GM23338 (cell line): ENCODE measurements at regions not wholly inside any gene's neighbourhood (a gene's known extent, or its start where the extent isn't known, plus 50 kb on each side); places are given as distances from the start of the nearest gene placed in this dataset.

Source experiments
- ATAC-seq: fragments of 200-7000 bp; cut with Tn5 transposase; 3 replicates; pipeline ENCODE4 v1.9.1; 2020
- DNase-seq: peaks from one replicate; pipeline ENCODE4 v3.0.0-alpha.2; 2015; ENCODE audit warnings: low spot score
- H2AFZ ChIP-seq: fragments of 200-600 bp; sonication (generic); 2 replicates; pipeline ENCODE4 v1.8.0; 2016; ENCODE audit warnings: antibody characterized with exemption, mild to moderate bottlenecking, moderate library complexity
- H3F3A ChIP-seq: fragments of 200-600 bp; sonication (generic); replicated peaks from 2 replicates; pipeline ENCODE4 v1.8.0; 2017; ENCODE audit warnings: antibody characterized with exemption, mixed run types, low read depth
- H3K27ac ChIP-seq: fragments of 200-600 bp; sonication (generic); 2 replicates; pipeline ENCODE4 v1.6.1; 2016; ENCODE audit warnings: low read depth
- H3K27me3 ChIP-seq: fragments of 200-600 bp; sonication (generic); 2 replicates; pipeline ENCODE4 v1.8.0; 2016; ENCODE audit warnings: mild to moderate bottlenecking, mixed run types, moderate library complexity; ENCODE audit not compliant: insufficient read depth
- H3K36me3 ChIP-seq: fragments of 200-600 bp; sonication (generic); 2 replicates; pipeline ENCODE4 v1.8.0; 2016; ENCODE audit warnings: mild to moderate bottlenecking; ENCODE audit not compliant: insufficient read depth
- H3K4me1 ChIP-seq: fragments of 200-600 bp; sonication (generic); 2 replicates; pipeline ENCODE4 v1.8.0; 2016; ENCODE audit warnings: mild to moderate bottlenecking, moderate library complexity; ENCODE audit not compliant: insufficient read depth
- H3K4me2 ChIP-seq: fragments of 200-600 bp; sonication (generic); 2 replicates; pipeline ENCODE4 v1.7.1; 2017; ENCODE audit warnings: mixed run types
- H3K4me3 ChIP-seq: fragments of 200-600 bp; sonication (generic); 2 replicates; pipeline ENCODE4 v1.6.1; 2016; ENCODE audit warnings: mixed run types
- H3K79me2 ChIP-seq: fragments of 200-600 bp; sonication (generic); replicated peaks from 2 replicates; pipeline ENCODE4 v1.8.0; 2017; ENCODE audit warnings: mild to moderate bottlenecking; ENCODE audit not compliant: insufficient read depth
- H3K9me2 ChIP-seq: fragments of 200-600 bp; sonication (generic); 2 replicates; pipeline ENCODE4 v1.8.0; 2017; ENCODE audit not compliant: insufficient read depth
- H4K20me1 ChIP-seq: fragments of 200-600 bp; sonication (generic); replicated peaks from 2 replicates; pipeline ENCODE4 v1.8.0; 2017; ENCODE audit warnings: mild to moderate bottlenecking; ENCODE audit not compliant: insufficient read depth
- H3K27ac Mint-ChIP-seq: 2 replicates; pipeline ENCODE4 v1.8.0; 2020; ENCODE audit warnings: inconsistent platforms, mild to moderate bottlenecking, moderate library complexity, mixed read lengths
- H3K27me3 Mint-ChIP-seq: 3 replicates; pipeline ENCODE4 v1.8.0; 2022; ENCODE audit warnings: low read depth, mild to moderate bottlenecking, moderate library complexity, mixed read lengths, inconsistent platforms; ENCODE audit not compliant: insufficient read depth, poor library complexity
- H3K36me3 Mint-ChIP-seq: 3 replicates; pipeline ENCODE4 v1.8.0; 2021; ENCODE audit warnings: low read depth, mild to moderate bottlenecking, inconsistent platforms, moderate library complexity, mixed read lengths
- H3K4me1 Mint-ChIP-seq: 3 replicates; pipeline ENCODE4 v1.8.0; 2020; ENCODE audit warnings: mild to moderate bottlenecking, inconsistent platforms, mixed read lengths
- H3K4me3 Mint-ChIP-seq: 3 replicates; pipeline ENCODE4 v1.8.0; 2021; ENCODE audit warnings: moderate library complexity, mild to moderate bottlenecking, inconsistent platforms, mixed read lengths
- H3K9me3 Mint-ChIP-seq: 3 replicates; pipeline ENCODE4 v1.8.0; 2020; ENCODE audit warnings: moderate library complexity, mild to moderate bottlenecking, inconsistent platforms, mixed read lengths
- CREB1 ChIP-seq: fragments of 250-450 bp; sonication (Bioruptor Pico); IDR thresholded peaks from 2 replicates; pipeline ENCODE4 v1.5.0; 2020; ENCODE audit warnings: low read depth, mild to moderate bottlenecking, moderate library complexity
- ETS1 ChIP-seq: IDR thresholded peaks from 2 replicates; pipeline ENCODE4 v1.6.1; 2016; ENCODE audit warnings: antibody characterized with exemption
- EZH2 ChIP-seq: fragments of 200-600 bp; sonication (generic); IDR thresholded peaks from one replicate; pipeline ENCODE4 v1.8.0; 2017; ENCODE audit warnings: antibody characterized with exemption, mild to moderate bottlenecking, low read depth; ENCODE audit not compliant: unreplicated experiment
- EZH2phosphoT487 ChIP-seq: fragments of 200-600 bp; sonication (generic); IDR thresholded peaks from one replicate; pipeline ENCODE4 v1.8.1; 2018; ENCODE audit warnings: antibody characterized with exemption; ENCODE audit not compliant: unreplicated experiment
- JUNB ChIP-seq: IDR thresholded peaks from one replicate; pipeline ENCODE4 v1.6.1; 2016; ENCODE audit warnings: antibody characterized with exemption; ENCODE audit not compliant: unreplicated experiment
- NANOG ChIP-seq: IDR thresholded peaks from 2 replicates; pipeline ENCODE4 v1.6.1; 2016; ENCODE audit warnings: antibody characterized with exemption, borderline replicate concordance
- POLR2AphosphoS5 ChIP-seq: IDR thresholded peaks from 2 replicates; pipeline ENCODE4 v1.6.1; 2016; ENCODE audit warnings: antibody characterized with exemption, low read depth
- REST ChIP-seq: IDR thresholded peaks from one replicate; pipeline ENCODE4 v1.6.1; 2018; ENCODE audit warnings: antibody characterized with exemption; ENCODE audit not compliant: unreplicated experiment
- STAT1 ChIP-seq: IDR thresholded peaks from one replicate; pipeline ENCODE4 v1.6.1; 2016; ENCODE audit warnings: antibody characterized with exemption; ENCODE audit not compliant: unreplicated experiment
- ZNF331 ChIP-seq: fragments of 250-450 bp; sonication (Bioruptor Pico); IDR thresholded peaks from 2 replicates; pipeline ENCODE4 v1.5.0; 2020; ENCODE audit warnings: low read depth, mild to moderate bottlenecking, moderate library complexity
- ZNF462 ChIP-seq: fragments of 250-450 bp; sonication (Bioruptor Pico); IDR thresholded peaks from 2 replicates; pipeline ENCODE4 v1.5.0; 2020; ENCODE audit warnings: mild to moderate bottlenecking, moderate library complexity

- Histone ChIP-seq H3F3A (no peaks in the 10 kb centered on the region), H3K27me3 (no peaks in the 10 kb centered on the region), H3K9me2 (no peaks in the 10 kb centered on the region), H3K4me1 (0 out of 2 replicates have a peak, but pooled peaks cover 3% of the 10 kb centered on the region), H2AFZ (no peak overlapping the region), H3K4me2 (no peak overlapping the region), H3K4me3 (no peak overlapping the region), H3K36me3 (no peaks in the 10 kb centered on the region), H3K79me2 (no peaks in the 10 kb centered on the region), H4K20me1 (no peaks in the 10 kb centered on the region), H3K27ac (no peak overlapping the region)
- TF ChIP-seq CREB1 (CRISPR knock-in tag): no peak
- TF ChIP-seq ZNF462 (CRISPR knock-in tag): no peak
- TF ChIP-seq EZH2: no peak
- no peak for TF ChIP-seq ZNF331 (CRISPR knock-in tag)
- no peak for TF ChIP-seq NANOG
- no peak for TF ChIP-seq ETS1
- TF ChIP-seq STAT1: no peak
- TF ChIP-seq REST: no peak
- TF ChIP-seq JUNB: no peak
- no peak for TF ChIP-seq POLR2AphosphoS5
- no peak for TF ChIP-seq EZH2phosphoT487
- peaks cover 8% of the 10 kb centered on the region for H3K4me1 Mint-ChIP-seq
- H3K4me3 Mint-ChIP-seq: no peak overlapping the region
- no peaks in the 10 kb centered on the region for H3K36me3 Mint-ChIP-seq
- H3K27ac Mint-ChIP-seq: no peak overlapping the region
- no peaks in the 10 kb centered on the region; the same call in 2 of the 3 replicates for H3K9me3 Mint-ChIP-seq
- ATAC-seq (no peak), DNase-seq (no peak)
- H3K27me3 Mint-ChIP-seq: peaks cover 6% of the 10 kb centered on the region
Observed at GRCh38 chr11:69972351-69972802, 105.7 kb upstream of the ANO1 start.
